ENCODE measurements at regions not wholly inside any gene's neighbourhood (a gene's known extent, or its start where the extent isn't known, plus 50 kb on each side); places are given as distances from the start of the nearest gene placed in this dataset.

- DNase-seq = peak in 1 of 4 donors; percentile 7
- Histone ChIP-seq H3K9me3 (peaks cover 0 to 5% of the 10 kb centered on the region in 2 donors), H3K27ac (no peak overlapping the region), H3K4me3 (no peak overlapping the region), H3K36me3 (no peaks in the 10 kb centered on the region), H3K4me1 (no peaks in the 10 kb centered on the region), H3K27me3 (no peaks in the 10 kb centered on the region)
- no peak for ATAC-seq
- intact Hi-C loops (cut with DNase I) = no loop called here
- no peak for TF ChIP-seq CTCF (IDR thresholded peaks at IDR 0.05)
These were observed 192.5 kb downstream of the RSL24D1 start for GRCh38 chr15:55003965-55004873.

- TF ChIP-seq CTCF (IDR thresholded peaks at IDR 0.05) = no peak
These were observed 198.1 kb downstream of the RSL24D1 start for GRCh38 chr15:54998661-54999060.

GRCh38 chr15:54990793-54991192 is 205.9 kb downstream of the RSL24D1 start:
- H3K4me1 ChIP-seq = no peaks in the 10 kb centered on the region
- no peak overlapping the region for H3K4me3 ChIP-seq
- intact Hi-C loops (cut with DNase I) = no loop called here
- no peaks in the 10 kb centered on the region for H3K36me3 ChIP-seq
- H3K9me3 ChIP-seq = peaks cover 0 to 9% of the 10 kb centered on the region in 2 donors
- no peak for TF ChIP-seq CTCF (IDR thresholded peaks at IDR 0.05)
- ATAC-seq = no peak
- no peak overlapping the region for H3K27ac ChIP-seq
- peak in 1 of 4 donors; percentile 31 for DNase-seq
- H3K27me3 ChIP-seq = no peaks in the 10 kb centered on the region

More at GRCh38 chr15:54998661-54999060, 198.1 kb downstream of the RSL24D1 start:
- intact Hi-C loops (cut with DNase I) = no loop called here
- DNase-seq = no peak
- Histone ChIP-seq H3K36me3 (no peaks in the 10 kb centered on the region), H3K27ac (no peak overlapping the region), H3K9me3 (peaks cover 0 to 5% of the 10 kb centered on the region in 2 donors), H3K27me3 (no peaks in the 10 kb centered on the region), H3K4me3 (no peak overlapping the region), H3K4me1 (no peaks in the 10 kb centered on the region)
- ATAC-seq = no peak

GRCh38 chr15:54987881-54988280 is 208.9 kb downstream of the RSL24D1 start:
- DNase-seq = no peak
- intact Hi-C loops (cut with DNase I) = no loop called here

More at GRCh38 chr15:54987881-54988280, 208.9 kb downstream of the RSL24D1 start:
- no peak overlapping the region for H3K4me3 ChIP-seq
- H3K36me3 ChIP-seq = no peaks in the 10 kb centered on the region
- H3K27me3 ChIP-seq = no peaks in the 10 kb centered on the region
- no peaks in the 10 kb centered on the region for H3K4me1 ChIP-seq
- no peak for TF ChIP-seq CTCF (IDR thresholded peaks at IDR 0.05)
- no peak overlapping the region for H3K27ac ChIP-seq
- H3K9me3 ChIP-seq = peaks cover 0 to 9% of the 10 kb centered on the region in 2 donors
- no peak for ATAC-seq
